Progenitor cell of endocrine pancreas (in vitro differentiated cells): ENCODE measurements at regions not wholly inside any gene's neighbourhood (a gene's known extent, or its start where the extent isn't known, plus 50 kb on each side); places are given as distances from the start of the nearest gene placed in this dataset.
A peak's percentile ranks its signal among the peaks of the same experiment; 100 is the strongest.

Experiments
- DNase-seq: peaks from one replicate; pipeline ENCODE4 v3.0.0; 2021; ENCODE audit warnings: low spot score; ENCODE audit not compliant: unreplicated experiment
- H3K27ac Mint-ChIP-seq: 2 replicates; pipeline ENCODE4 v1.8.0; 2021; ENCODE audit warnings: mild to moderate bottlenecking, moderate library complexity, mixed read lengths
- H3K27me3 Mint-ChIP-seq: 2 replicates; pipeline ENCODE4 v1.8.0; 2021; ENCODE audit warnings: mixed read lengths
- H3K36me3 Mint-ChIP-seq: 2 replicates; pipeline ENCODE4 v1.8.0; 2022; ENCODE audit warnings: mixed read lengths; ENCODE audit not compliant: insufficient read depth
- H3K4me1 Mint-ChIP-seq: 2 replicates; pipeline ENCODE4 v1.8.0; 2021; ENCODE audit warnings: low read depth, mixed read lengths
- H3K4me3 Mint-ChIP-seq: 2 replicates; pipeline ENCODE4 v1.8.0; 2021; ENCODE audit warnings: low read depth, mild to moderate bottlenecking, moderate library complexity, mixed read lengths
- H3K9me3 Mint-ChIP-seq: 2 replicates; pipeline ENCODE4 v1.8.0; 2021; ENCODE audit warnings: low read depth, mixed read lengths
- CTCF ChIP-seq: fragments of 200-600 bp; sonication (generic); IDR thresholded peaks from one replicate; pipeline ENCODE4 v1.5.0; 2021; ENCODE audit warnings: antibody characterized with exemption, mild to moderate bottlenecking; ENCODE audit not compliant: unreplicated experiment

GRCh38 chr18:41789001-41789400 is 166.0 kb upstream of the PIK3C3 start:
- no peak overlapping the region for H3K4me3 Mint-ChIP-seq
- H3K36me3 Mint-ChIP-seq = no peaks in the 10 kb centered on the region
- no peaks in the 10 kb centered on the region for H3K9me3 Mint-ChIP-seq
- H3K27me3 Mint-ChIP-seq = no peaks in the 10 kb centered on the region
- H3K27ac Mint-ChIP-seq = no peak overlapping the region
- TF ChIP-seq CTCF = no peak
- no peaks in the 10 kb centered on the region for H3K4me1 Mint-ChIP-seq
- no peak for DNase-seq

DNA sequence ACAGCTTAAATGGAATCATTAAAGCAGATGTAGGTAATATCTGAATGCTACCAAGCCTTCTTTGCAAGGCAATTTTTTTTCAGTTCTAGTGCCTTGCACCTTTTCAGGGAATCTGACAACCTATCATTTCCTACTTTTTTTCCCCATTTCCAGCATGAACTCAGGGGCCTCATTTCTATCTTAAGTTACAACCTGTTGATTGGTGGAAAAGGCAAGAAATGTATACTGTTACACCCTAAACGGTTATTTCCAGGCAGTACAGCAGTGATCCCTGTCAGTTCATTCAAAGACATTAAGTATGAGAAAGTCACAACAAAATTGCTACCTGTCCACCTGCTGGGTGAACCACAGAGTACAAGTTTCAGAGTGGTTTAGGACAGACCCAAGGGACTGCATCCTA is 171.2 kb upstream of the PIK3C3 start:
- no peak for DNase-seq
- Mint-ChIP-seq H3K4me1 (peaks cover 4% of the 10 kb centered on the region), H3K27me3 (no peaks in the 10 kb centered on the region), H3K4me3 (no peak overlapping the region), H3K27ac (no peak overlapping the region), H3K36me3 (no peaks in the 10 kb centered on the region), H3K9me3 (no peaks in the 10 kb centered on the region)
- no peak for TF ChIP-seq CTCF

GRCh38 chr18:41783065-41783818 is 171.8 kb upstream of the PIK3C3 start:
- Mint-ChIP-seq H3K36me3 (no peaks in the 10 kb centered on the region), H3K9me3 (no peaks in the 10 kb centered on the region), H3K27ac (no peak overlapping the region), H3K27me3 (no peaks in the 10 kb centered on the region), H3K4me3 (no peak overlapping the region), H3K4me1 (peaks cover 4% of the 10 kb centered on the region)
- no peak for TF ChIP-seq CTCF
- DNase-seq = no peak

DNA sequence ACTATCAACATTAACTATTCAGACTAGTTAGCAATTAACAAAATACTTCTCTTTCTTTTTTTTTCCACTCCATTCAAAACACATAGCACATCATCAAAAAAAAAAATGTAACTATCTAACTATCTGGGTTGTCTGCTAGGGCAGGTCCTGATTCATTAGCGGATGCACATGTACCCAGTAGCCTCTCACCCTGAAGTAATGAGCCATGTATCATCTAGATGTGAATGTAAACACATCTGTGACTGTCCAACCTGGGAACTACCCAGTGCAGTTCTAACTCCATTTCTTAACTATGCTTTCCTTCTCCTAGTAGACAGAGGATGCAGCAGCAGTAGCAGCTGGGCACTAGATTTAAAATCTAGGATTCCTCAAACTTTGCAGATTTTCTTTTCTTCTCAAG is 183.1 kb upstream of the PIK3C3 start:
- no peak for DNase-seq
- Mint-ChIP-seq H3K9me3 (no peaks in the 10 kb centered on the region), H3K27ac (peak overlapping the region; percentile 21), H3K4me3 (no peak overlapping the region), H3K4me1 (peaks cover 5% of the 10 kb centered on the region), H3K36me3 (no peaks in the 10 kb centered on the region), H3K27me3 (no peaks in the 10 kb centered on the region)
- no peak for TF ChIP-seq CTCF

GRCh38 chr18:41769265-41769664 is 185.8 kb upstream of the PIK3C3 start:
- H3K36me3 Mint-ChIP-seq = no peaks in the 10 kb centered on the region
- no peak overlapping the region for H3K4me3 Mint-ChIP-seq
- peaks cover 9% of the 10 kb centered on the region for H3K4me1 Mint-ChIP-seq
- no peak for DNase-seq
- H3K27me3 Mint-ChIP-seq = no peaks in the 10 kb centered on the region
- TF ChIP-seq CTCF = no peak
- no peak overlapping the region for H3K27ac Mint-ChIP-seq
- no peaks in the 10 kb centered on the region for H3K9me3 Mint-ChIP-seq
